Prostate gland (tissue), 2 donors: ENCODE measurements at regions not wholly inside any gene's neighbourhood (a gene's known extent, or its start where the extent isn't known, plus 50 kb on each side); places are given as distances from the start of the nearest gene placed in this dataset.

Experiments
- DNase-seq: peaks from one replicate; pipeline ENCODE4 v3.0.0-alpha.2; 2019; ENCODE audit warnings: low spot score
- H3K27ac ChIP-seq, 2 donors: fragments of 200-600 bp; sonication (generic); 2 replicates each; pipeline ENCODE4 v1.5.1; 2017 to 2019
- H3K27me3 ChIP-seq: fragments of 200-600 bp; sonication (generic); replicated peaks from 2 replicates; pipeline ENCODE4 v1.5.1; 2019; ENCODE audit not compliant: insufficient read depth
- H3K36me3 ChIP-seq, 2 donors: fragments of 200-600 bp; sonication (generic); 1 replicate in 1 of 2; 2 replicates in 1 of 2; pipeline versions ENCODE4 v1.5.1 to v1.8.1; 2017 to 2019
- H3K4me1 ChIP-seq: fragments of 200-600 bp; sonication (generic); replicated peaks from 2 replicates; pipeline ENCODE4 v1.5.1; 2019
- H3K4me3 ChIP-seq, 2 donors: fragments of 200-600 bp; sonication (generic); 2 replicates each; pipeline ENCODE4 v1.5.1; 2017 to 2019
- H3K9me3 ChIP-seq: fragments of 200-600 bp; sonication (generic); 2 replicates; pipeline ENCODE4 v1.5.1; 2017
- POLR2A ChIP-seq: fragments of 450-650 bp; IDR thresholded peaks from one replicate; pipeline ENCODE4 v1.6.1; 2016; ENCODE audit warnings: antibody characterized with exemption, mild to moderate bottlenecking
- POLR2AphosphoS5 ChIP-seq: sonication (generic); formaldehyde crosslinking; IDR thresholded peaks from one replicate; pipeline ENCODE4 v1.6.1; 2017; ENCODE audit warnings: antibody characterized with exemption
- WGBS: methylation state at CpG from one replicate; pipeline ENCODE4 v1.1.5; 2018; 5-methylcytosine and 5-hydroxymethylcytosine counted together
- intact Hi-C: fragments of 100-400 bp; cut with DNase I; formaldehyde crosslinking; loops from one replicate; pipeline ENCODE4 v1.14.2; 2022
- TF ChIP-seq, protein P1 (sequence below), 4 experiments: fragments of 200-600 bp in 2 of 4; fragments of 450-650 bp in 2 of 4; sonication (generic) in 2 of 4; IDR thresholded peaks; 1 replicate in 3 of 4; 2 replicates in 1 of 4; pipeline ENCODE4 v1.5.1; 2016 to 2019; ENCODE audit warnings: antibody characterized with exemption in 4 of 4, mild to moderate bottlenecking in 2 of 4, moderate library complexity in 2 of 4

DNA sequence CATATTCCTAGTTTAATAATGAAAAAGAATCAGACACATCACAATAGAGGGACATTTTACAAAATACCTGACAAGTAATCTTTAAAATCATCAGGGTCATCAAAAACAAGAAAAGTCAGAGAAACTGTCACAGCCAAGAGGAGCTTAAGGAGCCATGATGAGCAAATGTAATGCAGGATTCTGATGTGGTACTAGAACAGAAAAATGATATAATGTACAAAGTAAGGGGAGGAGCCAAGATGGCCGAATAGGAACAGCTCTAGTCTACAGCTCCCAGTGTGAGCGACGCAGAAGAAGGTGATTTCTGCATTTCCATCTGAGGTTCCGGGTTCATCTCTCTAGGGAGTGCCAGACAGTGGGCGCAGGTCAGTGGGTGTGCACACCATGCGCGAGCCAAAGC, 198.0 kb upstream of the FAT3 start:
- no peak for TF ChIP-seq POLR2A
- TF ChIP-seq POLR2AphosphoS5 = no peak
- TF ChIP-seq, protein P1, sequence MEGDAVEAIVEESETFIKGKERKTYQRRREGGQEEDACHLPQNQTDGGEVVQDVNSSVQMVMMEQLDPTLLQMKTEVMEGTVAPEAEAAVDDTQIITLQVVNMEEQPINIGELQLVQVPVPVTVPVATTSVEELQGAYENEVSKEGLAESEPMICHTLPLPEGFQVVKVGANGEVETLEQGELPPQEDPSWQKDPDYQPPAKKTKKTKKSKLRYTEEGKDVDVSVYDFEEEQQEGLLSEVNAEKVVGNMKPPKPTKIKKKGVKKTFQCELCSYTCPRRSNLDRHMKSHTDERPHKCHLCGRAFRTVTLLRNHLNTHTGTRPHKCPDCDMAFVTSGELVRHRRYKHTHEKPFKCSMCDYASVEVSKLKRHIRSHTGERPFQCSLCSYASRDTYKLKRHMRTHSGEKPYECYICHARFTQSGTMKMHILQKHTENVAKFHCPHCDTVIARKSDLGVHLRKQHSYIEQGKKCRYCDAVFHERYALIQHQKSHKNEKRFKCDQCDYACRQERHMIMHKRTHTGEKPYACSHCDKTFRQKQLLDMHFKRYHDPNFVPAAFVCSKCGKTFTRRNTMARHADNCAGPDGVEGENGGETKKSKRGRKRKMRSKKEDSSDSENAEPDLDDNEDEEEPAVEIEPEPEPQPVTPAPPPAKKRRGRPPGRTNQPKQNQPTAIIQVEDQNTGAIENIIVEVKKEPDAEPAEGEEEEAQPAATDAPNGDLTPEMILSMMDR (IDR thresholded peaks at IDR 0.05) = no peak
- Histone ChIP-seq H3K36me3 (no peaks in the 10 kb centered on the region), H3K9me3 (no peaks in the 10 kb centered on the region), H3K27me3 (no peaks in the 10 kb centered on the region), H3K4me1 (no peaks in the 10 kb centered on the region), H3K4me3 (no peak overlapping the region), H3K27ac (no peak overlapping the region)
- intact Hi-C loops = no loop called here
- 97% methylated on average over 7 of the region's 7 CpGs for whole genome bisulfite sequencing
- no peak for DNase-seq

DNA sequence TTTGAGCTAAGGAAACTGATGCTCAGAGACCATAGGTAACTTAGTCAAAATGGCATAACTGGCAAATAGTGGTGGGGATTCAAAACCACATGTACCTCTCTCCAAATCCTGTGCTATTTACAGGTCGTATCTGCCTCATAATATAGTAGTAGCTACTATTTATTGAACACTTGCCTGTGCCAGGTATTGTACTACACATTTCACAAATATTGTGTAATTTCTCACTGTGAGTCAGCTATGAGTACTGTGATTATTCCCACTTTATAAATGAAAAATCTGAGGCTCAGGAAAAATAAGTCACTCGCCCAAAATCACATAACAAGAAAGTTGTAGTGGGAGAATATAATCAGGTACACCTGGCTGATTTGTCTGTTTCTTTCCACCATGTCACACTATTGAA, 199.8 kb upstream of the FAT3 start:
- WGBS = 76% methylated on average over 2 of the region's 2 CpGs
- H3K4me1 ChIP-seq = no peaks in the 10 kb centered on the region
- H3K27me3 ChIP-seq = no peaks in the 10 kb centered on the region

DNA sequence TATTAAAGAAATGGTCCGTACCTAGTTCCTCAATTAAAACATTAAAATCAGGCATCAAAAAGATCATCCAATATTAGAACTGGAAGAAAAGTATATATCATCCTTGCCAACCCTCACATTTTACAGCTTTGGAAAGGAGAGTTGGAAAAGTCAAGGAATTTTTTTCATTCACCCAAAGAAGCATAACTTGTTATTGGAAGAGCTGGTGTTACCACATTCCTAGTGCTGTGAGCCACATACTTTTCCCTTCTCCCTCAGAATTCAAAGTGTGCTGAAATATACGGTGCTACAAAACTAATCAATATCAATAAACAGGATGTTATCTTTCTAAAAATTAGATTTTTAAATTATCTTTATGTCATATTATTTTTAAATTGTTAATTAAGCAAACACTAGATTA, 202.1 kb upstream of the FAT3 start:
- 39% methylated on average over 2 of the region's 2 CpGs for WGBS
- TF ChIP-seq, protein P1 (IDR thresholded peaks at IDR 0.05) = no peak
- TF ChIP-seq POLR2AphosphoS5 = no peak
- TF ChIP-seq POLR2A = no peak
- Histone ChIP-seq H3K27ac (no peak overlapping the region), H3K4me1 (no peaks in the 10 kb centered on the region), H3K9me3 (no peaks in the 10 kb centered on the region), H3K27me3 (no peaks in the 10 kb centered on the region), H3K4me3 (no peak overlapping the region), H3K36me3 (no peaks in the 10 kb centered on the region)
- no peak for DNase-seq
- intact Hi-C loops = no loop called here

More for the DNA sequence above, 199.8 kb upstream of the FAT3 start:
- TF ChIP-seq, protein P1 (IDR thresholded peaks at IDR 0.05) = no peak
- TF ChIP-seq POLR2A = no peak
- TF ChIP-seq POLR2AphosphoS5 = no peak
- DNase-seq = no peak
- Histone ChIP-seq H3K9me3 (no peaks in the 10 kb centered on the region), H3K27ac (no peak overlapping the region), H3K4me3 (no peak overlapping the region), H3K36me3 (no peaks in the 10 kb centered on the region)
- intact Hi-C loops = no loop called here

DNA sequence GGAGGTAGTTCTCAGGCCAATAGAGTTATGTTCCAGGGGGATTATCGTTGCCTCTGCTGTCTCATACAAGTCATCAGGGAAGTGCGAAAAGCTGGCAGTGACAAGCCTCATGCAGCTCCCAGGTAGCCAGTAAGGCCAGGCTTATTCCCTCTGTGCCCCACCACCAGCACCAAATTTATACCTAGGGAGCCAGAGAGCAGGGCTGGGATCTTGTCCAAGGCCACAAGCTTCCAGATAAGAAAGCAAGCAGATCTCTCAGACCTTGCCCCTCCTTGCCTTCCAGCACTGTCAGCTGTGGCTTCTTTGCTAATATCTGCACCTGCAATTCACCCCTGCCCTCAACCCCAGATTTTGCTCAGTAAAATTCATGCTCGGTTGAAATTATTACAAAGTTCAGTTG, 206.3 kb upstream of the FAT3 start:
- TF ChIP-seq POLR2AphosphoS5 = no peak
- TF ChIP-seq, protein P1 (IDR thresholded peaks at IDR 0.05) = no peak
- no peak for TF ChIP-seq POLR2A
- H3K9me3 ChIP-seq = no peaks in the 10 kb centered on the region
- 91% methylated on average over 3 of the region's 3 CpGs for WGBS
- no peaks in the 10 kb centered on the region for H3K36me3 ChIP-seq
- no peaks in the 10 kb centered on the region for H3K4me1 ChIP-seq
- no peak overlapping the region for H3K27ac ChIP-seq
- no peak for DNase-seq
- H3K4me3 ChIP-seq = no peak overlapping the region
- no peaks in the 10 kb centered on the region for H3K27me3 ChIP-seq
- intact Hi-C loops = no loop called here

DNA sequence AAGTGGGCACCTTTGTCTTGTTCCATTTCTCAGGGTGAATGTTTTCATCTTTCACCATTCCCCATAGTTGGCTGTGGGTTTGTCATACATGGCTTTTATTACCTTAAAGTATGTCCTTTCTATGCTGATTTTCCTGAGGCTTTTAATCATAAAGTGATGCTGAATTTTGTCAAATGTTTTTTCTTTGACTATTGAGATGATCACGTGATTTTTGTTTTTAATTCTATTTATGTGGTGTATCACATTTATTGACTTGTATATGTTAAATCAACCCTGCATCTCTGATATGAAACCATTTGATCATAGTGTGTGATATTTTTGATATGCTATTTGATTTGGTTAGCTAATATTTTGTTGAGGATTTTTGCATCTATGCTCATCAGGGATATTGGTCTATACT, 216.4 kb upstream of the FAT3 start:
- TF ChIP-seq POLR2AphosphoS5 (no peak), POLR2A (no peak)
- TF ChIP-seq, protein P1 (IDR thresholded peaks at IDR 0.05) = no peak
- no peak overlapping the region for H3K27ac ChIP-seq
- no peak for DNase-seq
- H3K27me3 ChIP-seq = no peaks in the 10 kb centered on the region
- H3K4me3 ChIP-seq = no peak overlapping the region
- no peaks in the 10 kb centered on the region for H3K4me1 ChIP-seq
- no peaks in the 10 kb centered on the region for H3K9me3 ChIP-seq
- WGBS = 87% methylated on average over 1 of the region's 1 CpG
- H3K36me3 ChIP-seq = no peaks in the 10 kb centered on the region
- intact Hi-C loops = no loop called here
